PC-3 (cell line): ENCODE measurements at regions not wholly inside any gene's neighbourhood (a gene's known extent, or its start where the extent isn't known, plus 50 kb on each side); places are given as distances from the start of the nearest gene placed in this dataset.

ENCODE experiments used
- CTCF ChIP-seq: fragments of 300-600 bp; sonication (generic); conservative IDR thresholded peaks from 2 replicates; pipeline ENCODE4 v1.5.1; 2017; ENCODE audit warnings: antibody characterized with exemption, low read depth, mild to moderate bottlenecking, low read length
- EZH2 ChIP-seq: fragments of 300-600 bp; sonication (generic); IDR thresholded peaks from one replicate; pipeline ENCODE4 v1.6.1; 2017; ENCODE audit warnings: antibody characterized with exemption, mild to moderate bottlenecking, low read length; ENCODE audit not compliant: unreplicated experiment
- EZH2phosphoT487 ChIP-seq: fragments of 300-600 bp; sonication (generic); IDR thresholded peaks from 2 replicates; pipeline ENCODE4 v1.6.1; 2018; ENCODE audit warnings: mild to moderate bottlenecking, antibody characterized with exemption, low read length, borderline replicate concordance

- no peak for TF ChIP-seq CTCF
- TF ChIP-seq EZH2: no peak
- no peak for TF ChIP-seq EZH2phosphoT487
These were observed 175.7 kb upstream of the BCOR start for GRCh38 chrX:40273356-40274050.
